ENCODE measurements at regions not wholly inside any gene's neighbourhood (a gene's known extent, or its start where the extent isn't known, plus 50 kb on each side); places are given as distances from the start of the nearest gene placed in this dataset.

- no peak for TF ChIP-seq CTCF (conservative IDR thresholded peaks at IDR 0.05; ENCODE audit: low read depth, low read length)
- TF ChIP-seq EZH2 (IDR thresholded peaks at IDR 0.05; ENCODE audit: low read length, unreplicated experiment) = no peak
Observed at GRCh38 chr7:91492317-91492716, 228.1 kb downstream of the FZD1 start.
